ENCODE measurements at regions not wholly inside any gene's neighbourhood (a gene's known extent, or its start where the extent isn't known, plus 50 kb on each side); places are given as distances from the start of the nearest gene placed in this dataset.

GRCh38 chr10:121171825-121172787 lies 320.9 kb downstream of the WDR11 start:
- no TSS peak for BruUV-seq (replicated peaks)

More at GRCh38 chr10:121171825-121172787, 320.9 kb downstream of the WDR11 start:
- H3K27me3 ChIP-seq (replicated peaks in 1 of 2; ENCODE audit: control insufficient read depth in 2 of 2, insufficient read depth in 2 of 2, low read length in 1 of 2) = no peaks in the 10 kb centered on the region
- H3K4me1 ChIP-seq (ENCODE audit: control insufficient read depth, insufficient read depth, low read length) = no peaks in the 10 kb centered on the region
- H3K36me3 ChIP-seq (ENCODE audit: control insufficient read depth in 2 of 2, insufficient read depth in 2 of 2, low read length in 1 of 2) = no peaks in the 10 kb centered on the region
- CTCF ChIA-PET = interaction anchor here (0.6 kb wide), 1 partner anchor 16 kb away, joined by 3 read pairs; no protein-coding TSS in a partner anchor
- in situ Hi-C loops (cut with MboI) = no loop called here
- TF ChIP-seq ASH2L (IDR thresholded peaks at IDR 0.05; ENCODE audit: borderline replicate concordance, low read depth) (no peak), BRCA1 (IDR thresholded peaks at IDR 0.05; ENCODE audit: low read depth, low read length) (no peak), SIX5 (IDR thresholded peaks at IDR 0.05; ENCODE audit: low read depth, low read length, severe bottlenecking) (no peak), SPI1 (IDR thresholded peaks at IDR 0.05; ENCODE audit: borderline replicate concordance, insufficient read depth, low read depth, low read length) (peak; percentile 48; the same call in 1 of the 2 replicates), TCF12 (IDR thresholded peaks at IDR 0.05; ENCODE audit: low read depth, low read length) (no peak), SKIL (IDR thresholded peaks at IDR 0.05; ENCODE audit: low read depth, poor library complexity, severe bottlenecking) (no peak)
- H3K9ac ChIP-seq (ENCODE audit: control insufficient read depth, insufficient read depth, low read length) = no peak overlapping the region
- H3K9me3 ChIP-seq (replicated peaks; ENCODE audit: control insufficient read depth, insufficient read depth, low read length) = no peaks in the 10 kb centered on the region
- SMC1A ChIA-PET (ENCODE audit: uncharacterized antibody, unreplicated experiment) = no interaction called here
- no peak overlapping the region for H2AFZ ChIP-seq (ENCODE audit: control insufficient read depth, low read depth, low read length)
- H4K20me1 ChIP-seq (ENCODE audit: control insufficient read depth, insufficient read depth) = no peaks in the 10 kb centered on the region
- RAD21 ChIA-PET (ENCODE audit: unreplicated experiment) = no interaction called here
- no peak overlapping the region for H3K4me3 ChIP-seq
- H3K79me2 ChIP-seq (ENCODE audit: control insufficient read depth, insufficient read depth, low read length) = no peaks in the 10 kb centered on the region
- 25% methylated on average over 10 of the region's 10 CpGs for WGBS (ENCODE audit: insufficient coverage, insufficient replicate concordance, low lambda C conversion rate, missing lambda C conversion rate)
- FAIRE-seq (no peak), DNase-seq (ENCODE audit: low read depth, low spot score) (no peak), ATAC-seq (no peak)
- no peak overlapping the region for H3K4me2 ChIP-seq (ENCODE audit: control insufficient read depth, insufficient read depth)
- no peak overlapping the region for H3K27ac ChIP-seq (ENCODE audit: control insufficient read depth, insufficient read depth)
- intact Hi-C loops (cut with micrococcal nuclease; ENCODE audit: unreplicated experiment) = loop anchor here (5.0 kb wide), 1 partner anchor 435 kb away; no protein-coding TSS in a partner anchor
- POLR2A ChIA-PET = no interaction called here

All from GM12878 (cell line).